Midbrain (tissue), 1 donor: ENCODE measurements at regions not wholly inside any gene's neighbourhood (a gene's known extent, or its start where the extent isn't known, plus 50 kb on each side); places are given as distances from the start of the nearest gene placed in this dataset.

Experiments
- DNase-seq: peaks from one replicate; lab custom pipeline; 2025; lab: John Stamatoyannopoulos, UW

GRCh38 chr7:94228678-94229077 lies 166.0 kb upstream of the COL1A2 start:
- DNase-seq: no peak

- DNase-seq: no peak
These were observed 163.4 kb upstream of the COL1A2 start for GRCh38 chr7:94231305-94231704.

GRCh38 chr7:94236960-94237359 lies 157.7 kb upstream of the COL1A2 start:
- no peak for DNase-seq

- no peak for DNase-seq
These were observed 157.3 kb upstream of the COL1A2 start for GRCh38 chr7:94237417-94237816.

- DNase-seq: no peak
These were observed 154.9 kb upstream of the COL1A2 start for GRCh38 chr7:94239661-94240234.

GRCh38 chr7:94240902-94241301 lies 153.8 kb upstream of the COL1A2 start:
- DNase-seq: no peak

GRCh38 chr7:94241402-94241925 lies 153.2 kb upstream of the COL1A2 start:
- no peak for DNase-seq

GRCh38 chr7:94243066-94243711 lies 151.5 kb upstream of the COL1A2 start:
- no peak for DNase-seq

- no peak for DNase-seq
These were observed 149.9 kb upstream of the COL1A2 start for GRCh38 chr7:94244760-94245159.

GRCh38 chr7:94245500-94245899 lies 149.2 kb upstream of the COL1A2 start:
- DNase-seq: no peak

GRCh38 chr7:94247970-94248369 lies 146.7 kb upstream of the COL1A2 start:
- DNase-seq: no peak

GRCh38 chr7:94249631-94250030 lies 145.1 kb upstream of the COL1A2 start:
- DNase-seq: no peak

GRCh38 chr7:94250124-94250523 lies 144.6 kb upstream of the COL1A2 start:
- no peak for DNase-seq

- DNase-seq: no peak
These were observed 143.7 kb upstream of the COL1A2 start for GRCh38 chr7:94250987-94251386.

- no peak for DNase-seq
These were observed 142.6 kb upstream of the COL1A2 start for GRCh38 chr7:94252124-94252523.

- no peak for DNase-seq
These were observed 141.7 kb upstream of the COL1A2 start for GRCh38 chr7:94252971-94253370.

GRCh38 chr7:94253686-94254085 lies 141.0 kb upstream of the COL1A2 start:
- no peak for DNase-seq

- DNase-seq: no peak
These were observed 136.0 kb upstream of the COL1A2 start for GRCh38 chr7:94258418-94259300.

- no peak for DNase-seq
These were observed 133.6 kb upstream of the COL1A2 start for GRCh38 chr7:94261067-94261466.

GRCh38 chr7:94264756-94265155 lies 129.9 kb upstream of the COL1A2 start:
- DNase-seq: no peak

GRCh38 chr7:94265456-94265855 lies 129.2 kb upstream of the COL1A2 start:
- no peak for DNase-seq

GRCh38 chr7:94266238-94266644 lies 128.5 kb upstream of the COL1A2 start:
- no peak for DNase-seq

GRCh38 chr7:94270772-94271171 lies 123.9 kb upstream of the COL1A2 start:
- DNase-seq: no peak
